ENCODE measurements at regions not wholly inside any gene's neighbourhood (a gene's known extent, or its start where the extent isn't known, plus 50 kb on each side); places are given as distances from the start of the nearest gene placed in this dataset.

GRCh38 chr5:108629779-108630528, 117.7 kb upstream of the FER start:
- TF ChIP-seq CTCF (IDR thresholded peaks at IDR 0.05) (no peak), POLR2A (IDR thresholded peaks at IDR 0.05) (no peak)

All from vagina (tissue), 2 donors.